GM13977 (cell line): ENCODE measurements at regions not wholly inside any gene's neighbourhood (a gene's known extent, or its start where the extent isn't known, plus 50 kb on each side); places are given as distances from the start of the nearest gene placed in this dataset.

Source experiments
- DNase-seq: peaks from one replicate; pipeline ENCODE4 v3.0.0; 2012; ENCODE audit warnings: low spot score
- CTCF ChIP-seq: IDR thresholded peaks from 2 replicates; pipeline ENCODE4 v1.5.1; 2012; ENCODE audit warnings: mild to moderate bottlenecking, control low read depth; ENCODE audit not compliant: insufficient read depth; ENCODE audit errors: extremely low read depth, missing control alignments
- in situ Hi-C: fragments of 300-500 bp; cut with MboI; formaldehyde crosslinking; loops from one replicate; pipeline ENCODE4 v1.12.0; 2022; ENCODE audit warnings: low sequenced_read_pairs, low pct_unique_long_range_greater_than_20kb, mixed read lengths, inconsistent platforms; ENCODE audit not compliant: unreplicated experiment

GRCh38 chr18:60319129-60319528, 53.4 kb downstream of the MC4R start:
- no peak for DNase-seq
- in situ Hi-C loops, result no loop called here
- TF ChIP-seq CTCF, result no peak

GRCh38 chr18:60311676-60312360, 60.8 kb downstream of the MC4R start:
- in situ Hi-C loops, result no loop called here
- no peak for DNase-seq
- TF ChIP-seq CTCF, result no peak

DNA sequence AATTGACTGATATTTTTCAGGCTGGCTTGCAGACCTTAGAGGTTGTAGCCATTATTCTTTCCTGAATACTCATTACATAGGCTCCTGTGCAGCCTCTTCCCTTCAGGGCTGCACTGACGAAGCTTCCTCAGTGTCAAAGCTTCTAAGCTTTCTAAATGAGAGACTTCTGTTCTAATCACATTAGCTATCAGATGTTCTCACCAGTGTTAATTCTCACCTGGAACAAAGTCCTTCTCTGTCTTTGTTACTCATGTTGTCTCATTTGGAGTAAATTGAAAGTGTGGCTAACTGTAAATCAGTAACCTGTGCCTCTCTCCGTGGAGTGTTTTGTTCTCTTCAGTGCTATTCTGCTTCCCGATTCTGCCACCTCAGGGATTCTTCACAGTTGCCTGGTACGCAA, 76.9 kb downstream of the MC4R start:
- TF ChIP-seq CTCF, result no peak
- DNase-seq, result no peak
- in situ Hi-C loops, result no loop called here

GRCh38 chr18:60292186-60292585, 80.4 kb downstream of the MC4R start:
- TF ChIP-seq CTCF, result no peak
- in situ Hi-C loops, result no loop called here
- DNase-seq, result no peak

- no peak for TF ChIP-seq CTCF
- in situ Hi-C loops, result no loop called here
- no peak for DNase-seq
These were observed 93.2 kb downstream of the MC4R start for GRCh38 chr18:60279391-60279790.

- DNase-seq, result no peak
- TF ChIP-seq CTCF, result no peak
- in situ Hi-C loops, result no loop called here
These were observed 94.6 kb downstream of the MC4R start for GRCh38 chr18:60277855-60278480.
